Tibial nerve (tissue), 4 donors: ENCODE measurements at regions not wholly inside any gene's neighbourhood (a gene's known extent, or its start where the extent isn't known, plus 50 kb on each side); places are given as distances from the start of the nearest gene placed in this dataset.

Source experiments
- EP300 ChIP-seq, 2 donors: sonication (generic); formaldehyde crosslinking; IDR thresholded peaks; one replicate each; pipeline ENCODE4 v1.6.1; 2017; ENCODE audit warnings: antibody characterized with exemption in 2 of 2, mild to moderate bottlenecking in 1 of 2
- POLR2A ChIP-seq, 2 donors: fragments of 450-650 bp; IDR thresholded peaks; one replicate each; pipeline ENCODE4 v1.6.1; 2017; ENCODE audit warnings: antibody characterized with exemption in 2 of 2, mild to moderate bottlenecking in 2 of 2, moderate library complexity in 2 of 2
- TF ChIP-seq, protein P1 (sequence below), 5 experiments: fragments of 200-600 bp in 3 of 5; fragments of 450-650 bp in 2 of 5; sonication (generic) in 3 of 5; IDR thresholded peaks; one replicate each; pipeline ENCODE4 v1.5.1; 2016 to 2019; ENCODE audit warnings: antibody characterized with exemption in 5 of 5, mild to moderate bottlenecking in 3 of 5, moderate library complexity in 2 of 5

DNA sequence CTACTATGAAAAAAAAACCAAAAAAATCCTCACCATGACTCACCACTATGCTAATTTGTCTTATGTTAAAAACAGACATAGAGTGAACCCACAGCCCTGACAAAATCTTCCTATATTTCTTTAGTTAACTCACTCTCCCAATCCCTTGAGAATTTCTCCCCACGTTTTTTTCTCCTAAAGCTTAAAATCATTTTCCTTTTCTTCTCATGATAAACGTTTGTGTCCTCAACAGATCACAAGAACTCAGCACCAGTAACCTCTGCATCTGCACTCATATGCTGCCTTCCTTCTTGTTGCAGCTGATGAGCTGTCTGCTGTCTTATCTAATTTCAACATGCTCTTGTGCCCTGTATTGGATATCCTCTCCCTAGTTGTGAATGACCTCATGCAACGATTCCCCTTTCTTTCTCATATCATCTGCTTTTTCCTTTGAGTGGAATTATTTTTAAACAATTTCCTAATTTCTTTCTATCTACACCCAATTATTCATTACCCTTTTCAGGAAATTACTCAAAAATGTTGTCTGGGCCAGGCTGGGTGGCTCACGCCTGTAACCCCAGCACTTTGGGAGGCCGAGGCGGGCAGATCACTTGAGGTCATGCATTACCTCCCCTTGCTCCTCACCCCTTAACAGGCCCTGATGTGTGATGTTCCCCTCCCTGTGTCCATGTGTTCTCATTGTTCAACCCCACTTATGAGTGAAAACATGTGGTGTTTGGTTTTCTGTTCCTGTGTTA is 427.5 kb upstream of the MGAT4C start:
- TF ChIP-seq, protein P1, sequence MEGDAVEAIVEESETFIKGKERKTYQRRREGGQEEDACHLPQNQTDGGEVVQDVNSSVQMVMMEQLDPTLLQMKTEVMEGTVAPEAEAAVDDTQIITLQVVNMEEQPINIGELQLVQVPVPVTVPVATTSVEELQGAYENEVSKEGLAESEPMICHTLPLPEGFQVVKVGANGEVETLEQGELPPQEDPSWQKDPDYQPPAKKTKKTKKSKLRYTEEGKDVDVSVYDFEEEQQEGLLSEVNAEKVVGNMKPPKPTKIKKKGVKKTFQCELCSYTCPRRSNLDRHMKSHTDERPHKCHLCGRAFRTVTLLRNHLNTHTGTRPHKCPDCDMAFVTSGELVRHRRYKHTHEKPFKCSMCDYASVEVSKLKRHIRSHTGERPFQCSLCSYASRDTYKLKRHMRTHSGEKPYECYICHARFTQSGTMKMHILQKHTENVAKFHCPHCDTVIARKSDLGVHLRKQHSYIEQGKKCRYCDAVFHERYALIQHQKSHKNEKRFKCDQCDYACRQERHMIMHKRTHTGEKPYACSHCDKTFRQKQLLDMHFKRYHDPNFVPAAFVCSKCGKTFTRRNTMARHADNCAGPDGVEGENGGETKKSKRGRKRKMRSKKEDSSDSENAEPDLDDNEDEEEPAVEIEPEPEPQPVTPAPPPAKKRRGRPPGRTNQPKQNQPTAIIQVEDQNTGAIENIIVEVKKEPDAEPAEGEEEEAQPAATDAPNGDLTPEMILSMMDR (IDR thresholded peaks at IDR 0.05): no peak
- TF ChIP-seq POLR2A (IDR thresholded peaks at IDR 0.05) (no peak), EP300 (IDR thresholded peaks at IDR 0.05) (no peak)
